ENCODE measurements at regions not wholly inside any gene's neighbourhood (a gene's known extent, or its start where the extent isn't known, plus 50 kb on each side); places are given as distances from the start of the nearest gene placed in this dataset.

GRCh38 chr18:47746615-47747014 is 183.8 kb downstream of the SMAD2 start:
- TF ChIP-seq ZC3H10 (CRISPR knock-in tag; IDR thresholded peaks at IDR 0.05) (no peak), GLIS3 (CRISPR knock-in tag; IDR thresholded peaks at IDR 0.05) (no peak), ZNF70 (CRISPR knock-in tag; IDR thresholded peaks at IDR 0.05) (no peak), TCF4 (CRISPR knock-in tag; IDR thresholded peaks at IDR 0.05; ENCODE audit: borderline replicate concordance) (no peak), RARB (CRISPR knock-in tag; IDR thresholded peaks at IDR 0.05) (no peak), SNAI2 (CRISPR knock-in tag; IDR thresholded peaks at IDR 0.05) (no peak)
- TF ChIP-seq, protein P1, sequence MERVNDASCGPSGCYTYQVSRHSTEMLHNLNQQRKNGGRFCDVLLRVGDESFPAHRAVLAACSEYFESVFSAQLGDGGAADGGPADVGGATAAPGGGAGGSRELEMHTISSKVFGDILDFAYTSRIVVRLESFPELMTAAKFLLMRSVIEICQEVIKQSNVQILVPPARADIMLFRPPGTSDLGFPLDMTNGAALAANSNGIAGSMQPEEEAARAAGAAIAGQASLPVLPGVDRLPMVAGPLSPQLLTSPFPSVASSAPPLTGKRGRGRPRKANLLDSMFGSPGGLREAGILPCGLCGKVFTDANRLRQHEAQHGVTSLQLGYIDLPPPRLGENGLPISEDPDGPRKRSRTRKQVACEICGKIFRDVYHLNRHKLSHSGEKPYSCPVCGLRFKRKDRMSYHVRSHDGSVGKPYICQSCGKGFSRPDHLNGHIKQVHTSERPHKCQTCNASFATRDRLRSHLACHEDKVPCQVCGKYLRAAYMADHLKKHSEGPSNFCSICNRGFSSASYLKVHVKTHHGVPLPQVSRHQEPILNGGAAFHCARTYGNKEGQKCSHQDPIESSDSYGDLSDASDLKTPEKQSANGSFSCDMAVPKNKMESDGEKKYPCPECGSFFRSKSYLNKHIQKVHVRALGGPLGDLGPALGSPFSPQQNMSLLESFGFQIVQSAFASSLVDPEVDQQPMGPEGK (CRISPR knock-in tag; IDR thresholded peaks at IDR 0.05; ENCODE audit: borderline replicate concordance) = no peak
- TF ChIP-seq, protein P2, sequence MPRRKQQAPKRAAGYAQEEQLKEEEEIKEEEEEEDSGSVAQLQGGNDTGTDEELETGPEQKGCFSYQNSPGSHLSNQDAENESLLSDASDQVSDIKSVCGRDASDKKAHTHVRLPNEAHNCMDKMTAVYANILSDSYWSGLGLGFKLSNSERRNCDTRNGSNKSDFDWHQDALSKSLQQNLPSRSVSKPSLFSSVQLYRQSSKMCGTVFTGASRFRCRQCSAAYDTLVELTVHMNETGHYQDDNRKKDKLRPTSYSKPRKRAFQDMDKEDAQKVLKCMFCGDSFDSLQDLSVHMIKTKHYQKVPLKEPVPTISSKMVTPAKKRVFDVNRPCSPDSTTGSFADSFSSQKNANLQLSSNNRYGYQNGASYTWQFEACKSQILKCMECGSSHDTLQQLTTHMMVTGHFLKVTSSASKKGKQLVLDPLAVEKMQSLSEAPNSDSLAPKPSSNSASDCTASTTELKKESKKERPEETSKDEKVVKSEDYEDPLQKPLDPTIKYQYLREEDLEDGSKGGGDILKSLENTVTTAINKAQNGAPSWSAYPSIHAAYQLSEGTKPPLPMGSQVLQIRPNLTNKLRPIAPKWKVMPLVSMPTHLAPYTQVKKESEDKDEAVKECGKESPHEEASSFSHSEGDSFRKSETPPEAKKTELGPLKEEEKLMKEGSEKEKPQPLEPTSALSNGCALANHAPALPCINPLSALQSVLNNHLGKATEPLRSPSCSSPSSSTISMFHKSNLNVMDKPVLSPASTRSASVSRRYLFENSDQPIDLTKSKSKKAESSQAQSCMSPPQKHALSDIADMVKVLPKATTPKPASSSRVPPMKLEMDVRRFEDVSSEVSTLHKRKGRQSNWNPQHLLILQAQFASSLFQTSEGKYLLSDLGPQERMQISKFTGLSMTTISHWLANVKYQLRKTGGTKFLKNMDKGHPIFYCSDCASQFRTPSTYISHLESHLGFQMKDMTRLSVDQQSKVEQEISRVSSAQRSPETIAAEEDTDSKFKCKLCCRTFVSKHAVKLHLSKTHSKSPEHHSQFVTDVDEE (CRISPR knock-in tag; IDR thresholded peaks at IDR 0.05) = no peak
